Spleen (tissue), 7 donors: ENCODE measurements at regions not wholly inside any gene's neighbourhood (a gene's known extent, or its start where the extent isn't known, plus 50 kb on each side); places are given as distances from the start of the nearest gene placed in this dataset.

ENCODE experiments used
- CTCF ChIP-seq, 11 experiments: fragments of 200-600 bp in 7 of 11; fragments of 450-650 bp in 4 of 11; sonication (generic) in 4 of 11; IDR thresholded peaks in 8 of 11; conservative IDR thresholded peaks in 3 of 11; 1 replicate in 7 of 11; 2 replicates in 4 of 11; pipeline versions ENCODE4 v1.4.0 to v1.8.0; 2016 to 2021; ENCODE audit warnings: antibody characterized with exemption in 11 of 11, inconsistent platforms in 4 of 11, mild to moderate bottlenecking in 1 of 11
- POLR2A ChIP-seq, 3 donors: fragments of 450-650 bp; IDR thresholded peaks; one replicate each; pipeline ENCODE4 v1.5.1; 2017; ENCODE audit warnings: antibody characterized with exemption in 3 of 3, mild to moderate bottlenecking in 1 of 3
- donor health status: DM: no; HTN: no; CAD: no; lungs with moderate emphysema.
- donor health status: DM: no; HTN: no; CAD: no.
- donor health status: DM: no; HTN: no; CAD: no.

- TF ChIP-seq POLR2A (IDR thresholded peaks at IDR 0.05) (no peak), CTCF (IDR thresholded peaks at IDR 0.05 in 8 of 11, conservative IDR thresholded peaks at IDR 0.05 in 3 of 11) (no peak)
These were observed 161.6 kb upstream of the ANKRD50 start for GRCh38 chr4:124874172-124874450.
